ENCODE measurements at regions not wholly inside any gene's neighbourhood (a gene's known extent, or its start where the extent isn't known, plus 50 kb on each side); places are given as distances from the start of the nearest gene placed in this dataset.
"Not testable (repeated sequence)": the region's sequence is repeated elsewhere in the genome, so short reads cannot be mapped to it uniquely, and the experiment has no call there.

DNA sequence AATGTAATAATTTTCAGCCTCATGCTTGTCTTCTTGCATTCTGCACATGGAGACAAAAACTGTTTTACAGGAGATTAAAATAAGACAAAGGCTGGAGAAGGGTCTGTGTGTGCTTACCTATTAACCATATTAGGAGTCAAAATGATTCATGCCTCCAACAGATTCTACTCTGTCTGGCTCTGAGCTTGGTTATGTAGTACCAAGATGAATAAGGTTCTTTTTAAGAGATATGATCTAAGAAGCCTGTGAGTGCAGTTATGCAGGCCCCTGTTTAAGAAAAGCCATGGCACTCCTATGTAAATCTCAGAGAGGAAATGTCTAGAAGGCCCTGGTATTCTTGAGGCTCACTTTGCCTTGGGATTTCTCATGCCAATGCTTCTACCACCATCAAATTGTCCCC lies 486.6 kb upstream of the CDH11 start:
- no peak for DNase-seq (ENCODE audit: low spot score)

DNA sequence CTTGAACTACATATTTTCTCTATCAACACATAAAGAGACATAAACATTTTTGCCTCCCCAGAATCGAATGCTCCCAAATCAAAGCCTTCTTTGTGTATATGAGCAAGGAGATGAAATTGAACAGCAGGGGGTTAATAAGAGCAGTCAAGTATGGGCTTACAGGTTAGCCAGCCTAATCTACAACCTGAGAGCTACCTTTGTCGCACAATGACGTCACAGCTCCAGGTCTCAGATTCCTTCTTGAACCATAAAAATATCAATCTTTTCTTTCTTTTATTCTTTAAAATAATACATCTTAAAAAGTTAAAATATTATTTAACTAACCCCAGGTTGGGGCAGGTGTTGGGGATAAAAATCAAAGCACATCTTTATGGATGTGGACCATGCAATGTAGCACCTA lies 482.9 kb upstream of the CDH11 start:
- DNase-seq (ENCODE audit: low spot score): no peak

DNA sequence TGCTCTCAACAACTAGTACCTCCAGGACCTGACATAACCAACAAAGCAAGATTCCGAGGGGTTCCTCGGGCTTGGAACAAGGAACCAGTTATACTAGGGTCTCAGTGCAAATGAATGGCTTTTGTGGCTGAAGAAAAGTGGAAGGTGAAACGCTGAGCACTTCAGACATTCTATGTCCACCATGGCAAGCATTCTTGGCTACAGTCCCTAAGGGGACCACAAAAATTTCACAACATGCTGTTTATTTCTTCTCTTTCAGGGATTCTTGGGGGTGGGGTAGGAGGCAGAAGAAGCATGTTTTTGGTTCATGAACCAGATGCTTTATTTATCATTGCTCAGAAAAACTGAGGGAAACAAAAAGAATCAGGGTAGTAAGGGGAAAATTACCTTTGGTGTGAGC lies 479.9 kb upstream of the CDH11 start:
- no peak for DNase-seq (ENCODE audit: low spot score)

DNA sequence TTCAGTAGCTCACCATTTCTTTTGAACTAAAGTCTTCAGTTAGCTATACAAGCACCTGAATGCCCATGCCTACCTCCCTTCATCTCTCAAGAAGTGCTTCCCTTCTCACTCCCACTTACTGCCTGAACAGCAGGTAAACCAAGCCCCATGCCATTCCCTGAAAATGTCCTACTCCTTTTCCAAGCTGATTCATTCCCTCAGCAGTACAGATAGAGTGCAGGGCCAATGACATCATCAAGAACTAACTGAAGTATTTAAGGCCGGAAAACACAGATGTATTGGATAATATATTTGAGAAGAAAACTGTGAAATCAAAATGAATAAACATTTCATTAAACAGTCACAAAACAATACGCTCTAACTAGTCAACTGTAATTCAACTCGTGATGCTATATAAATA lies 478.8 kb upstream of the CDH11 start:
- no peak for DNase-seq (ENCODE audit: low spot score)

DNA sequence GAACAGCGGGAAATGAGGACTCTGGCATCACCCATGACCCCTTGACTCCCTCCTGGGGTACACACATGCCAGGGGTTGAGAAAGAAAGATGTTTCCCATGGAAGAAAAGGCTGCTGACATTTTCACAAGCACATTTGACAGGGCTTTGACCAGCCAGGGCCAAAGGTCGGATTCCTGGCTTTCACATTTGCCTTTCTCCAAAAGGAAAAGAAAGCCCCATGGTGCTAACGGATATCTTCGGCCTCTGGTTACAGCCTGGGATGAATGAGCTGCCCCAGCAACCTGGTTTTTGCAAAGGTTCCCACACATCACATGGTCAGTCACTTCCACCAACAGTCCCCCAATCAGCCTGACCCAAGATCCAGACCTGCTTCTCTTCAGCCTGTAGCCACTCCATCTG lies 478.2 kb upstream of the CDH11 start:
- DNase-seq (ENCODE audit: low spot score): no peak

DNA sequence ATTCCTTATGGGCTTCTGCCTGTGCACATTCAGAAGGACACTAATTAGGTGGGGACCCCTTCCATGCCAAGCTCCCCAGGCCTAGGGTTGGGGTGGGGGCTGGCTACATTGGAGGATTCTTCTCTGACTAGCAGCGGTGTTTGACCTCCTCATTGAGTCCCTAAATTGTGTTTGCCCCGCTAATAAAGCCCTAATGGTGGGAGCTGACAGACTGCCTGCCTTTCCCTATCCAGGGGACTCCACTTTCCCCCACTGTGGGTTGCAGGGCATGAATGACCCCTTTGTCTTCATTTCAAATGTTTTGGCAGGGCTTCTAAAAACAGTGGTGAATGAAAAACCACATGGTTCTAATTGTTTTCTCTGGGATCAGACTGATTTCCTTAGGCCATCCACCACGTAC lies 476.8 kb upstream of the CDH11 start:
- no peak for DNase-seq (ENCODE audit: low spot score)

DNA sequence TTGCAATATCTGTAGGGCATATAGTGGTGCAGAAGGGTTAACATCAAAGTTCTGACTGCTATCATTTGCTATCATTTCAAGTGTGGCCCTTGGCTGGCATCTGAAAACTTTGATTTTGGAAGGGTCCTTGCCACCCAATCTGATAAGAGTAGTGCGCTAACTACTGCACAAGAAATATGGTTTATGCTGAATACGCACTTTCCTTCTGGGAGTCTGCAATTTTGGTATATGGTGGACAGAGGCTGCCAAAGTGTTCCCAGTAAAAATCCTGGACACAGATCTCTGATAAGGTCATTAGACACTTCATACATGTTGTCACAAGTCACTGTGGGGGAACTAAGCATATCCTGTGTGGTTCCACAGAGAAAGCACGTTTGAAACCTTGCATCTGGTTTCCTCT lies 461.6 kb upstream of the CDH11 start:
- no peak for DNase-seq (ENCODE audit: low spot score)

DNA sequence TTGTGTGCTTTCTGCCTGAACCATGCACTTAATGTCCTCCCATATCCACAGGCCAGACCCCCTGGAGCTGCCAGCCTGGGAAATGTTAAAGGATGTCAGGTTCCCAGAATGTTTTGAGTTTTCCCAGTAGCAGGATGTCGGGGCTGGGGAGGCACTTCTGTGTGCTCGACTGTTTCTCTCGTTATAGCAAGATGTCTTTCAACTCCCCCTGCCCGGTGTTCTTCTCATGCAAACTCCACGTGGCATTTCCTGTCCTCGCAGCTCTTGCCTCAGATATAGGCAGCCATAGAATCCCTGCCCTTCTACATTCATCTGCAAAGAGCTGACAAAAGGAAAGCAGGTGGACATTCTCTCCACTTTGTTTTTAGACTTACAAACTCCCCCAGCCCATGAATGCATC lies 457.2 kb upstream of the CDH11 start:
- DNase-seq (ENCODE audit: low spot score): no peak

DNA sequence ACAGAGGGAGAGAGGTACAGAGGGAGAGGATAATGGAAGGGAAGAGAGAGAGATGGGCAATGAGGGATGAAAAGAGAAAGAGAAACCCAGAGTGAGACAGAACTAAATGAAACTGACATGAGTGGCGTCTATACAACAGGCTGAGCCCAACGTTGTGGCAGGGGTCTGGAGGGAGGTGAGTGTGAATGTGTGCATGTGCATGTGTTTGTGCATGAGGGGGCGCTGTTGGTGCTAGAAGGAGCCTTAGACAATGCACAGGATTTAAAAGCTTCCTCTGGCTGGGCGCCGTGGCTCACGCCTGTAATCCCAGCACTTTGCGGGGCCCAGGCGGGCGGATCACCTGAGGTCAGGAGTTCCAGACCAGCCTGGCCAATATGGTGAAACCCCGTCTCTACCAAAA lies 454.8 kb upstream of the CDH11 start:
- DNase-seq (ENCODE audit: low spot score): no peak

DNA sequence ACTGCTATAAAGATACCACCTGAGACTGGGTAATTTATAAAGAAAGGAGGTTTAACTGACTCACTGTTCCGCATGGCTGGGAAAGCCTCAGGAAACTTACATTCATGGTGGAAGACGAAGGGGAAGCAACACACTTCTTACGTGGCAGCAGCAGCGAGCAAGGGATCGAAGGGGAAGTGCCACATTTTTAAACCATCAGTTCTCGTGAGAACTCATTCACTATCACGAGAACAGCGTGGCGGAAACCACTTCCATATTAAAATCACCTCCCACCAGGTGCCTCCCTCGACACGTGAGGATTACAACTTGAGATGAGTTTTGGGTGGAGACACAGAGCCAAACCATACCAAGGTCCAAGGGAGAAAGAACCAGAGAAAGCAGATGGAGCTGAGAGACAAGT lies 454.3 kb upstream of the CDH11 start:
- no peak for DNase-seq (ENCODE audit: low spot score)

DNA sequence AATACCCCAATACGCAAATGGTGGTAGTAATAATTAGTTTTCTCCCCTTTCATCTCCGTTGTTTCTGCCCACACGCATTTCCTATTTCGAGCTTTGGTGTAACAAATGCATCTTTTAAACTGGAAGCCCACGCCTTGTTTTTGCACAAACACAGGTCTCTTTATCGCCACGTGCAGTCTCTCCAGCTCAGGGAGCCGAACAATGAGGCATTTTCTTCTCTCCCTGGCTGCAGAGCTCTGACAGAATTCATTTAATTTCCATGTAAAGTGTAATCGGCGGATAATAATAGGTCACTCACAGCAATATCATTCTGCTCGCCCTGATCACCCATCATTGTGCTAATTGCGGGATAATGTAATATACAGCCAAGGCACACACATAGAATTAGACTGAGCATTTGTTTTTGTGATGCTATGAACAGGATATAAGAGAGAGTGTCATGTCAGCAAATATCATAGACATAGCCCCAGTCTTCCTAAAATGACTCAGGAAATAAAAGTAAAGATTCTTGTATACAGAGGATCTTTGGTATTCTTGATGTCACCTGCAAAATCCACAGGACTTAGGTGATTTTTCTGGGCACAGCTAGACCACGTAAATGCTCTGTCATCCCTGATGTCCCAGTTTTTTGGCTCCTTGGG lies 452.6 kb upstream of the CDH11 start:
- no peak for DNase-seq (ENCODE audit: low spot score)

DNA sequence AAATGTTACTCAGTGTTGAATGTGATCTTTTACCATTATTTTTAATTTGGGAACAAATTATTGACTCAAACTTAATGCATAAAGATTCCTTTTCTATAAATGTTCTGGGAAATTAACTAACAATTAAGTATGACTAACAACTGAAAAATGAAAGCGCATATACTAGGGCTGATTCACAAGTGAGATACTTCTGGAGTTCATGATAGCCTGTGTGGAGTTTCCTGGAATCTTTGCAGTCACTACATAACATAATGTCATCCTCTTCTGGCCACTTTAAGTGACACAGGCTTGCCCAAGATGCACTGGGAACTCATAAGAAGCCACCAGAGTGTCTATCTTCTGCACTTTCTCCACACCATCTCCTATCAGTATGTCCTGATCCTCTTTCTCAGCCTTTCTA lies 450.3 kb upstream of the CDH11 start:
- DNase-seq (ENCODE audit: low spot score): no peak

DNA sequence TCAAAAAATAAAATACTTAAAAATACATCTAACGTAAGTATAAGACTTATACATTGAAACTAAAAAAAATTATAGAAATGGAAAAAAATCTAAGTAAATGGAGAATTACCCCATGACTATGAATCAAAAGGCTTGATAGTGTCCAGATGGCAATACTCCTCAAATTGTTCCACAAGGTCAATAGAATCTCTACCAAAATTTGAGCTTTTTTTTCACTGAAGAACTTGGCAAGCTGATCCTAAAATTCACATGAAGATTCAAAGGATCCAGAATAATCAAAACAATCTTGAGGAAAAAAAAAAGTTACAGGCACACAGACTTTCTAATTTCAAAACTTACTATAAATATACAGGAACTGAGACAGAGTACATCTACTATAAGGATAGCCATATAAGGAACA lies 448.4 kb upstream of the CDH11 start:
- DNase-seq (ENCODE audit: low spot score): no peak

DNA sequence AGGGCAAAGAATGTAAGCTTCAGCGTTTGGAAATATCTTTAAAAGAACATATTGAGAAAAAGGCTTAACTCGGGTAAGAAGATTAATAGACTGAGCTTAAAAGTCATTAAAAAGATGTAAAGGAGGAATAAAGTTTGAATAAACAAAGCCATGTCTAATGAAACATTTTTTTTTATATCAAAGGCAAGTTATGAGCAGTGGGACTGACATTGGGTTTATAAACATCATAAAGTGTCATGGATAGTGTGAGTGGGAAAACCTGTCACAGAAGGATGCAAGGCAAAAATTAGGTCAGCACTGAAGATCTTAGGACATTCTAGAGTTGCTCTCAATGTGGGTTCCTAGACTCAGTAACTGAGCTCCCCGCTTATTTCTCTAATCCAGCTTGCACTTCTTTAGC lies 438.0 kb upstream of the CDH11 start:
- no peak for DNase-seq (ENCODE audit: low spot score)

DNA sequence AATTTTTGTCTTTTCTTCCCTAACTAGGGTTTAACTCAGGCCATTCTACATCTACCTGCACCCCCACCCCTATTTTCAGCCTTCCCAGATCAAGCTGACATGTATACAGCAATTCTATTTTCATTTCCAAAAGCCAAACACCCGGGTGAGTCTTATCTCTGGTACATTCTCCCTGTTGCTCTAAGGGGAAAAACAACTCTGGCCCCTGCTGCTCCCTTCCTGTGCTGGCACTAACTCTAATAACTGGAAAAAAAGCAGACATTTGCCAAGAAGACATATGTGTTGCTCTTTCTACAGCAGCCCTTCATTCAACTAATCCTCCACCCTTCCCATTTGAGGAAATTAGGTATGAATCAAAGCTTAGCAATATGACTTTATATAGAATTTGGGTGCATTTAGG lies 427.8 kb upstream of the CDH11 start:
- not testable (repeated sequence) for DNase-seq (ENCODE audit: low spot score)

DNA sequence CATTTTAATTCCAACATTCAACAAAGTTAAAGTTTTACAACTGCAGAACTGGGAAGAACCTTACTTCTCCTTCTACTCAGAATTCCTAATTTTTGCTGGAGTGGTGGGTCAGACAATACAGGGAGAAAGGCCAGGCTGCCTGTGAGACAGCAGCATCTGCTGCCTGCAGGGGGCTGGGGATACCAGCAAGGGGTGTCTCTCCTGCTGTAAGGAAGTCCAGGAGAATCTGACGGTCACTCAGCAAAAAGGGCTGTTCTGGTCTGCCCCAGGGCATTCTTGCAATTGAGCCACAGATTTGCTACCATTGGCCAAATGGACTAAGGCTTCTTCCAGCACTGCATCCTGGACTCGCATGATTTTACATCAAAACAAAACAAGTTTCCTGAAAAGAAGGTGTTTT lies 426.6 kb upstream of the CDH11 start:
- DNase-seq (ENCODE audit: low spot score): no peak

DNA sequence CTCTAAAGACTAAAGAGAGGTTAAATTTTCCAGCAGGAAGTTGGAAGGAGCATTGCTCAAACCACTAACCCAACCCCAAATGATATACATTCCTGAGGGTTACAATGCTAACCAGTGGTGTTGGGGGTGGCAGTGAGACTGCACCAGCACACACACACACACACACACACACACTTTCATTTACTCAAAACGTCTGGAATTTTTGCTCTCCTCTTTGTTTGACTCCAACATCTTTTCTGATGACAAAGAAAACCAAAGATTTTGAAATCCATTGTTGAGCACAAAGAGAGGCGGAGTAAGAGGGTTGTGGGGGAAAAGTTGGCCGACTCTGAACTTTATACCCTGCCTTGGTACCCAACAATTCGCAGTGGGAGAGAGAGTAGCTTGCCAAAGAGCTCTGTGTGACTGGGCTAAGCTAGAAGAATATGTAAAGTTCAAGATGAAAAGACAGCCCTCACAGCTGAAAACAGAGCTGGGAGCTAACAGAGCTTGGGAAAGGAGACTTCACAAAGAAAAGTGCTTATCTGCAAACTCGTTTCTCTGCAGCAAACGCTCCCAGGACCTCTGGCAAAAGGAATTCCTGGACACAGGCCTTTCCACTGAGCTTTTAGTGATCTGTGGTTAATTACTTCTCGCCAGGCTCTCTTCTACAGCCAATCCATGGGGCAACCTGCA lies 426.0 kb upstream of the CDH11 start:
- DNase-seq (ENCODE audit: low spot score): no peak

DNA sequence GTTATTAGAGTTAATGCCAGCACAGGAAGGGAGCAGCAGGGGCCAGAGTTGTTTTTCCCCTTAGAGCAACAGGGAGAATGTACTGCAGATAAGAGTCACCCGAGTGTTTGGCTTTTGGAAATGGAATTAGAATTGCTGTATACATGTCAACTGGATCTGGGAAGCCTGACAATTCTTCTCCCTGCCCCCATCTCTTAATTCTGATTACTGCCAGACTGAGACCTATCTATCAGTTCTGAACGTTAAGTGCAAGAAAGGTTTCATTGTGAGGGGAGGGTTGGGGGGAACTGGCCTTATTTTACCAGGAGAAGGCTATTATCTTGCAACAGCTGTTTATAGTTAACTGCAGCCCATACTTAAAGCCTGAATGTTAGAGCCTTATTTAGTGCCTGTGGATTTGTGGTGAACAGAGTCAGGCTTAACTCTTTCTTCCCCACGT lies 424.5 kb upstream of the CDH11 start:
- DNase-seq (ENCODE audit: low spot score): no peak

DNA sequence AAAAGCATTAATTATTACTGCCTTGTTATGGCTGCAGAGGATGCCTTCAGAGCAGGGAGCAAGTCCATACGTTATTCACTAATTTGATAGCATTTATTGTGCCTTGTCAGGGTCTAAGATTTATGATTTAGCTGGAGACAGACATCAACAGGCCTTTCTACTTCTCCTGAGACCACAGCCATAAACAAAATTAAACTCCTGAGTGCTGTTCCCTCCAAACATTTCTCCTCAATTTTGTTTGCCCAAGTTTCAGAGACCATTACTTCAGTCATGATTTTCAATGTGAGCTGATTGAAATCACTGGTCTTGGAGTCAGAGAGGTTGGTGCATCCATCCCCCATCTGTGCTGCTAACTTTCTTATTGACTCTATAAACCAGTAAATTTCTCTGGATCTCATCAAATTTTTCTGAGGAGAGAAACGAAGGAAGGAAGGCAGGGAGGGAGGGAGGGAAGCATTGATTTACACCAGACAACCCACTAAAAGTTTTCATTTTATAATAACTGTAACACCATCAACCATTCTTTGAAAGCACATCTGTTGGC lies 423.6 kb upstream of the CDH11 start:
- DNase-seq (ENCODE audit: low spot score): no peak

DNA sequence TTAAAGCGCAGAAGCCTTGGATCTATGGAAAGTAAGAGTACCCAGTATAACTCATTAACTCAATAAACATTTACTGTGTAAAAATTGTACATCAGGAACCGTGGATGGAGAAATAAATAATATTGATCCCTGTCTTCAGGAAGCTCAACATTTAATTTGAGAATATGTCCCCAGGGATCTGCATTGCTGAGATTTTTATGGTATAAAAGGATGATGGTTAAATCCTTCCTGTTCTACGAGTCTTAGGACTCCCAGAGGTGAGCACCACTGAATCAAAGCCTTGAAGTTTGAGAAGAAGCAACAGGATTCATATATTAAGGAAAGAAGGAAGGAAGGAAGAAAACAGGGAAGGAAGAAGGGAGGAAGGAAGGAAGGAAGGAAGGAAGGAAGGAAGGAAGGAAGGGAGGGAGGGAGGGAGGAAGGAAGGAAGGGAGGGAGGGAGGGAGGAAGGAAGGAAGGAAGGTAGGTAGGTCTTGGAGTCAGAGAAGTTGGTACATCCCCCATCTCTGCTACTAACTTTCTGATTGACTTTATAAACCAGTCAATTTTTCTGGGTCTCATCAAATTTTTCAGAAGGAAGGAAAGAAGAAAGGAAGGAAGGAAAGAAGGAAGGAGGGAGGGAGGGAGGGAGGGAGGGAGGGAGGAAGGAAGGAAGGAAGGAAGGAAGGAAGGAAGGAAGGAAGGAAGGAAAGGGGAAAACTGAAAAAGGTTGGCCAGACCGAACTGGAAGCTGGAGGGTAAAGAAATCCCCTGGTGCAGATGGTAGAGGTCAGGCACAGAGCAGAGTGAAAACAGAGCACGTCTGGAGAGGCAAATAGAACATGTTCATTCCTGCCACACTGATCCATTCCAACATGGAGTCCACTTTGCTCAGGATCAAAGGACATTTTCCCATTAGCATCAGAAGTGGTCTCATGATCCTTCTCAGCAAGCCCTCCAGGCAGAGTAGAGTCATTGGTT lies 422.2 kb upstream of the CDH11 start:
- DNase-seq (ENCODE audit: low spot score): no peak

DNA sequence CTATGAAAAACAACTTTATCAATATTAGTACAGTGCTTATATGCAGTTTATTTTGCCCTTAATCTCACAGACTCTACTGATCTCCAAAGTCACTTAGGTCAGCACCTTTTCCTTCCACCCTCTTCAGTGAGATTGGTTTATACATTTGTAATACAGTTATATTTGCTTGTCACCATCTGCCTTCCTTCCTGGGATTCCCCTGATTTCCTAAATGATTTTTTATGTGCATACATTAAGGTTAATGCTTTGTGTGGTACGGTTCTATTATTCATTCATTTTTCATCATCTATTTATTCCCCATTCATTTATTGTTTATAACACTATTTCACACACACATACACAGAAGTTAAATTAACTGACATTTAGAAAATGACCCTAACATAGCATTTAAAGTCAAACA lies 419.8 kb upstream of the CDH11 start:
- no peak for DNase-seq (ENCODE audit: low spot score)

DNA sequence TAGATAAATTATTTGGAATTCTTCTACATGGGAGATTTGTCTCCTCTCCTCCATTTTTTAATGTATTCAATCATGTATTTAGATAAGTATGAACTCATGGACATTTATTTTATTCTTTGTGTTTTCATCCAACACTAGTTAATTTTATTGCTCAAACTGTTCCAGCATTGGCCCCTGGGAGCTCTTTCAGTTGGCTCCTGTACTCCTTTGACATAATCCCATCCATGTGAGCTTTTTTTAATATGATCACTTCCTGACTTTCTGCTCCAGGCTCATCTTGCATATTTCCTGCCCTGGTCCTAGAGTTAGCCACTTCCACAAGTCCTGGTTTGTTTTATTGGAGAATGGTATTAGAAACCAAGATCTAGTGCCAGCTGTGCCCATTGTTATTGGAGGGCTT lies 419.0 kb upstream of the CDH11 start:
- no peak for DNase-seq (ENCODE audit: low spot score)
